ENCODE measurements at regions not wholly inside any gene's neighbourhood (a gene's known extent, or its start where the extent isn't known, plus 50 kb on each side); places are given as distances from the start of the nearest gene placed in this dataset.

GRCh38 chr6:2378891-2379652 lies 133.7 kb upstream of the GMDS start:
- TF ChIP-seq GATA2 (IDR thresholded peaks at IDR 0.05; ENCODE audit: low read depth, low read length) (no peak), GATA3 (IDR thresholded peaks at IDR 0.05; ENCODE audit: low read depth, low read length) (no peak)
